Activated CD8-positive, alpha-beta memory T cell treated with anti-CD3 and anti-CD28 coated beads, Interleukin-2, amount 10 ng/mL, durations not matched to agents 7 days and 5 days (primary cell): ENCODE measurements at regions not wholly inside any gene's neighbourhood (a gene's known extent, or its start where the extent isn't known, plus 50 kb on each side); places are given as distances from the start of the nearest gene placed in this dataset.
"Not testable (repeated sequence)": the region's sequence is repeated elsewhere in the genome, so short reads cannot be mapped to it uniquely, and the experiment has no call there.

ENCODE experiments used
- ATAC-seq: fragments of 150-1000 bp; cut with Tn5 transposase; one replicate; pipeline ENCODE4 v1.10.0; 2021; ENCODE audit warnings: moderate library complexity
- CTCF ChIA-PET: fragments of 350-600 bp; sonication (Branson Sonifier 250); formaldehyde crosslinking; loops from one replicate; lab custom pipeline; 2021; ENCODE audit warnings: antibody characterized with exemption; lab: Charles Lee
- DNase-seq: peaks from one replicate; pipeline ENCODE4 v3.0.0-alpha.2; 2020
- H3K27ac Mint-ChIP-seq: one replicate; pipeline ENCODE4 v1.8.0; 2021; ENCODE audit warnings: mild to moderate bottlenecking, mixed read lengths
- H3K27me3 Mint-ChIP-seq: one replicate; pipeline ENCODE4 v1.8.0; 2021; ENCODE audit warnings: mixed read lengths
- H3K36me3 Mint-ChIP-seq: one replicate; pipeline ENCODE4 v1.8.0; 2021; ENCODE audit warnings: mild to moderate bottlenecking, mixed read lengths
- H3K4me1 Mint-ChIP-seq: one replicate; pipeline ENCODE4 v1.8.0; 2021; ENCODE audit warnings: mixed read lengths
- H3K4me3 Mint-ChIP-seq: one replicate; pipeline ENCODE4 v1.8.0; 2021; ENCODE audit warnings: mild to moderate bottlenecking, moderate library complexity, mixed read lengths
- H3K9me3 Mint-ChIP-seq: one replicate; pipeline ENCODE4 v1.8.0; 2022; ENCODE audit warnings: low read depth, mixed read lengths

- DNase-seq (no peak), ATAC-seq (no peak)
- H3K4me3 Mint-ChIP-seq: no peak overlapping the region
- peaks cover under 1% of the 10 kb centered on the region for H3K27me3 Mint-ChIP-seq
- H3K27ac Mint-ChIP-seq: no peak overlapping the region
- CTCF ChIA-PET: no interaction called here
- H3K9me3 Mint-ChIP-seq: no peaks in the 10 kb centered on the region
- H3K36me3 Mint-ChIP-seq: no peaks in the 10 kb centered on the region
- no peaks in the 10 kb centered on the region for H3K4me1 Mint-ChIP-seq
Measured at GRCh38 chr1:220438741-220439140, 89.2 kb upstream of the MARK1 start.

- Mint-ChIP-seq H3K27me3 (peaks cover 12% of the 10 kb centered on the region), H3K4me1 (no peaks in the 10 kb centered on the region), H3K9me3 (no peaks in the 10 kb centered on the region), H3K27ac (no peak overlapping the region), H3K36me3 (no peaks in the 10 kb centered on the region), H3K4me3 (no peak overlapping the region)
- no peak for ATAC-seq
- CTCF ChIA-PET: no interaction called here
- no peak for DNase-seq
Measured at GRCh38 chr1:220432408-220432807, 95.5 kb upstream of the MARK1 start.

DNA sequence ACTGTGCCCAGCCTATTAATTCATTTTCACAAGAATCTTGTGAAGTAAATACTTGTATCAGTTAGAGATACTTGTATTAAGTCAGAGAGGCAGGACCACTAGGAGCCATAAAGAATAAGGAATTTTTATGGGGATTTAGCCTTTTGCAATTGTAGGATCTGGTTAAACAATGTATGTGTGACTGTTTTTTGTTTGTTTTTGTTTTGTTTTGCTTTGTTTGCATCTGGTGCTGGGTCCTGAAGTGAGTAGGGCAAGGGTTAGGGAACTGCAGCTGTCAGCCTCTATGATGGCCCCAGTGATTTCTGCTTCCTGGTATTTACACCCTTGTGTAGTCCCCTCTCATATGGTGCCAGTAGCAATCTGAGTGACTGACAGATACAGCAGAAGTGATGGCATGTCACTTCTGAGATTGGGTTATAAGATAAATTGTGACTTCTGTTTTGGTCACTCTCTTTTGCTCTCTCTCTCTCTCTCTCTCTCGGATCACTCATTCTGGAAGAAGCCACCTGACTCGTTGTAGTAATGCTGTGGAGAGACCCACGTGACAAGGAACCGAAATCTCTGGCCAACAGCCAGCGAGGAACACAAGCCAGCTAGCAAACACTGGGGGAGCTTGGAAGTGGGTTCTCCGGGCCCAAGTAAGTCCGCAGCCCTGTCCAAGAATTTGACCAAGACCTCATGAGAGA lies 96.2 kb upstream of the MARK1 start:
- DNase-seq (no peak), ATAC-seq (no peak)
- no peaks in the 10 kb centered on the region for H3K9me3 Mint-ChIP-seq
- no peaks in the 10 kb centered on the region for H3K4me1 Mint-ChIP-seq
- CTCF ChIA-PET: no interaction called here
- H3K36me3 Mint-ChIP-seq: no peaks in the 10 kb centered on the region
- H3K27ac Mint-ChIP-seq: no peak overlapping the region
- no peak overlapping the region for H3K4me3 Mint-ChIP-seq
- peaks cover 14% of the 10 kb centered on the region for H3K27me3 Mint-ChIP-seq

DNA sequence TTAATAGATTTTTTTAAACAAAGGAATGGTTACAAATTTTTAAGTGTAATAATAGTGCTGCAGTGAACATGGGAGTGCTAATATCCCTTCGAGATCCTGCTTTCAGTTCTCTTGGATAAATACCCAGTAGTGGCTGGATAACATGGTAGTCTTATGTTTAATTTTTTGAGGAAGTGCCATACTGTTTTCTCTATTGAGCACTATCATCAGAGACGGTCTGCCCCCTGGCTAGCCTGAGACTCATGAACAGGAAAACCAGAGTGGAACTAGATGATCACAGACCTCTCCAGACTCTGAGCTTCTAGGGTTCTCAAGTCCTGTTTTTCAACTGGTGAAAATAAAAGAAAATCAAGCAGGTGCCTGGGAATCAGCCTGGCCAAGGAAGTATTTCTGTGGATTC lies 97.3 kb upstream of the MARK1 start:
- Mint-ChIP-seq H3K36me3 (no peaks in the 10 kb centered on the region), H3K9me3 (no peaks in the 10 kb centered on the region), H3K27me3 (peaks cover 14% of the 10 kb centered on the region), H3K27ac (no peak overlapping the region), H3K4me1 (peaks cover 2% of the 10 kb centered on the region), H3K4me3 (no peak overlapping the region)
- no peak for DNase-seq
- no peak for ATAC-seq
- CTCF ChIA-PET: no interaction called here

- peaks cover 14% of the 10 kb centered on the region for H3K27me3 Mint-ChIP-seq
- no peak for ATAC-seq
- H3K9me3 Mint-ChIP-seq: no peaks in the 10 kb centered on the region
- DNase-seq: no peak
- H3K4me1 Mint-ChIP-seq: peaks cover 2% of the 10 kb centered on the region
- no peak overlapping the region for H3K27ac Mint-ChIP-seq
- H3K4me3 Mint-ChIP-seq: no peak overlapping the region
- CTCF ChIA-PET: no interaction called here
- H3K36me3 Mint-ChIP-seq: no peaks in the 10 kb centered on the region
Measured at GRCh38 chr1:220430059-220430458, 97.9 kb upstream of the MARK1 start.

DNA sequence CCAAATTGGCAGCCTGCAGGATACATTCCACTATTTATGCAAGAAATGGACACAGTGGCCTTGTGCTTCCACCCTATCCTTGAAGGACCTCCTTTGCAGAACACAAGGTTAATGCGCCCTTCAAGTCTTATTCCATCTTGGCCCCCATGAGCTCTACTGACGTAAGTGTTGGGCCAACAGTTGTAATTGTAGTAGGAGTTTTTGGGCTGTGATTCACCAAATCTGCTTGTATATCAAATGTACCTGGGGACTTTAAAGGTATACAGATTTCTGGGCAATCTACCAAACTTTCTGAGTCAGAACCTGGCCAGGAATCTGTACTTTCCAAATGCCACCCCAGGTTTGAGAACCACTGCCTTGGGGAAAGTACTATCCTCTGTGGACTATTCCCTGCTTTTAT lies 100.9 kb upstream of the MARK1 start:
- no peak for DNase-seq
- Mint-ChIP-seq H3K27ac (no peak overlapping the region), H3K27me3 (peaks cover 11% of the 10 kb centered on the region), H3K4me3 (no peak overlapping the region), H3K36me3 (no peaks in the 10 kb centered on the region), H3K4me1 (peaks cover 2% of the 10 kb centered on the region), H3K9me3 (no peaks in the 10 kb centered on the region)
- no peak for ATAC-seq
- CTCF ChIA-PET: no interaction called here

DNA sequence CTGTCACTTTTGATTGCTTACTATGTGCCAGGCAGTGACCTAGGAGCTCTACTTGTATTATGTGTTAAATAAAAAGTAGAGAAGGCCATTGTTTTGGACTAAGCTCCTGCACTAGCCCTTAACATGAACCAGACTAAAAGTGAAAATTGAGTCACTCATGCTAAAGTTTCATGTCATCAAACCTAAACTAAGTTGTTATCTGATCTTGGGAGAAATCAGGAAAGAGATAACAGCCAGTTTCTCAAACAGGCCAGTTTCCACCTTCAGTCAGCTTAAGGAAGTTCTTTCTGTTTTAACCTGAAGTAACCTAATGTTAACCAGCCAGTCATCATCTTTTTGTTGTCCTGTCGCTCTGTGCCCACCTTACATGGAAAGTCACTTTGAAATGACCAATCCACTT lies 102.1 kb upstream of the MARK1 start:
- H3K4me1 Mint-ChIP-seq: peaks cover 2% of the 10 kb centered on the region
- CTCF ChIA-PET: no interaction called here

GRCh38 chr1:220421508-220421907 lies 106.4 kb upstream of the MARK1 start:
- CTCF ChIA-PET: no interaction called here
- H3K9me3 Mint-ChIP-seq: no peaks in the 10 kb centered on the region
- no peak overlapping the region for H3K4me3 Mint-ChIP-seq
- H3K36me3 Mint-ChIP-seq: no peaks in the 10 kb centered on the region
- ATAC-seq (no peak), DNase-seq (no peak)
- peaks cover 2% of the 10 kb centered on the region for H3K4me1 Mint-ChIP-seq
- H3K27me3 Mint-ChIP-seq: peaks cover 5% of the 10 kb centered on the region
- H3K27ac Mint-ChIP-seq: no peak overlapping the region

More for the DNA sequence above, 102.1 kb upstream of the MARK1 start:
- no peak for ATAC-seq
- no peak overlapping the region for H3K4me3 Mint-ChIP-seq
- peaks cover 11% of the 10 kb centered on the region for H3K27me3 Mint-ChIP-seq
- H3K9me3 Mint-ChIP-seq: no peaks in the 10 kb centered on the region
- H3K36me3 Mint-ChIP-seq: no peaks in the 10 kb centered on the region
- no peak for DNase-seq
- H3K27ac Mint-ChIP-seq: no peak overlapping the region

DNA sequence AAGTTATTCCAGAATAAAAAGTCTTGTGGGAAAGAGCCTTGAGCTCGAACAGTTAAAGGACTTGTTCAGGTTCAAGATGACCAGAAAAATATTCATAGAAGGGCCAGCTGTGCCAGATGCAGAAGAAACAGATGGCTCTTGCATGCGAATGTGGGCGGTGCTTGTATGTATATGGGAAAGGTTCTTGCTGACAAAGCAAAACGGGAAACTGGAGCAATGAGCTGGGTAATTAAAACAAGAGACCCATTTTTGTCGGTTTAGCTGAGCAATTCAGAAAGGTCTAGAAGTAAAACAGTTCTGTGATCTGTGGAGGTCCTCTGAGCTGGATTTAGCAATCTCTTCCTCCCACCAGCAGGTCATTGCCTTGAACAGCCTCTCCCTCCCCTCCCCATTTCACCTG lies 107.2 kb upstream of the MARK1 start:
- Mint-ChIP-seq H3K4me1 (no peaks in the 10 kb centered on the region), H3K9me3 (no peaks in the 10 kb centered on the region), H3K27ac (no peak overlapping the region), H3K4me3 (no peak overlapping the region), H3K36me3 (no peaks in the 10 kb centered on the region), H3K27me3 (peaks cover 5% of the 10 kb centered on the region)
- DNase-seq (no peak), ATAC-seq (no peak)
- CTCF ChIA-PET: no interaction called here

GRCh38 chr1:220412382-220412781 lies 115.6 kb upstream of the MARK1 start:
- H3K27me3 Mint-ChIP-seq, DNase-seq, ATAC-seq: not testable (repeated sequence)

GRCh38 chr1:220410611-220411010 lies 117.3 kb upstream of the MARK1 start:
- Mint-ChIP-seq H3K36me3 (no peaks in the 10 kb centered on the region), H3K4me1 (no peaks in the 10 kb centered on the region), H3K9me3 (no peaks in the 10 kb centered on the region), H3K27me3 (peaks cover 4% of the 10 kb centered on the region), H3K27ac (no peak overlapping the region), H3K4me3 (no peak overlapping the region)
- no peak for ATAC-seq
- CTCF ChIA-PET: no interaction called here
- no peak for DNase-seq

More at GRCh38 chr1:220412382-220412781, 115.6 kb upstream of the MARK1 start:
- CTCF ChIA-PET, H3K9me3 Mint-ChIP-seq, H3K4me1 Mint-ChIP-seq, H3K36me3 Mint-ChIP-seq, H3K27ac Mint-ChIP-seq, H3K4me3 Mint-ChIP-seq: not testable (repeated sequence)

- Mint-ChIP-seq H3K36me3 (no peaks in the 10 kb centered on the region), H3K4me1 (no peaks in the 10 kb centered on the region), H3K9me3 (no peaks in the 10 kb centered on the region), H3K4me3 (no peak overlapping the region), H3K27me3 (peaks cover 4% of the 10 kb centered on the region), H3K27ac (no peak overlapping the region)
- CTCF ChIA-PET: no interaction called here
- no peak for DNase-seq
- ATAC-seq: no peak
Measured at GRCh38 chr1:220409771-220410595, 118.0 kb upstream of the MARK1 start.

GRCh38 chr1:220407191-220407590 lies 120.7 kb upstream of the MARK1 start:
- no peak for DNase-seq
- H3K27me3 Mint-ChIP-seq: peaks cover 11% of the 10 kb centered on the region
- no peaks in the 10 kb centered on the region for H3K36me3 Mint-ChIP-seq
- H3K4me1 Mint-ChIP-seq: no peaks in the 10 kb centered on the region
- H3K4me3 Mint-ChIP-seq: no peak overlapping the region
- CTCF ChIA-PET: no interaction called here
- ATAC-seq: no peak
- H3K9me3 Mint-ChIP-seq: no peaks in the 10 kb centered on the region
- H3K27ac Mint-ChIP-seq: no peak overlapping the region

DNA sequence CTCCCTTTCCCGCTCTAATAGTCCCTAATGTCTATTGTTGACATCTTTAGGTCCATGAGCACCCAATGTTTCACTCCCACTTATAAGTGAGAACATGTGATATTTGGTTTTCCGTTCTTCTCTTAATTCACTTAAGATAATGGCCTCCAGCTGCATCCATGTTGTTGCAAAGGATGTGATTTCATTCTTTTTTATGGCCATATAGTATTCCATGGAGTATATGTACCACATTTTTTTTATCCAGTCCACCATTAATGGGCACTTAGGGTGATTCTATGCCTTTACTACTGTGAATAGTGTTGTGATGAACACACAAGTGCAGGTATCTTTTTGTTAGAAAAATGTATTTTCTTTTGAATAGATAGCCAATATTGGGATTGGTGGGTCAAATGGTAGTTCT lies 126.0 kb upstream of the RAB3GAP2 start:
- no peaks in the 10 kb centered on the region for H3K4me1 Mint-ChIP-seq
- ATAC-seq: no peak
- H3K36me3 Mint-ChIP-seq: no peaks in the 10 kb centered on the region
- CTCF ChIA-PET: no interaction called here
- peaks cover 20% of the 10 kb centered on the region for H3K27me3 Mint-ChIP-seq
- H3K27ac Mint-ChIP-seq: no peak overlapping the region
- no peak overlapping the region for H3K4me3 Mint-ChIP-seq
- H3K9me3 Mint-ChIP-seq: no peaks in the 10 kb centered on the region
- DNase-seq: no peak
